Hepatocyte (in vitro differentiated cells): ENCODE measurements at regions not wholly inside any gene's neighbourhood (a gene's known extent, or its start where the extent isn't known, plus 50 kb on each side); places are given as distances from the start of the nearest gene placed in this dataset.
A peak's percentile ranks its signal among the peaks of the same experiment; 100 is the strongest.

Experiments
- DNase-seq: peaks from one replicate; pipeline ENCODE4 v3.0.0-alpha.2; 2016; ENCODE audit warnings: low spot score
- H2AFZ ChIP-seq: fragments of 200-600 bp; sonication (generic); 2 replicates; pipeline ENCODE4 v1.6.0; 2016; ENCODE audit warnings: antibody characterized with exemption, mild to moderate bottlenecking
- H3K27ac ChIP-seq: fragments of 200-600 bp; sonication (generic); 2 replicates; pipeline ENCODE4 v1.5.1; 2016; ENCODE audit warnings: mild to moderate bottlenecking
- H3K27me3 ChIP-seq: fragments of 200-600 bp; sonication (generic); 2 replicates; pipeline ENCODE4 v1.6.1; 2016
- H3K36me3 ChIP-seq: fragments of 200-600 bp; sonication (generic); replicated peaks from 2 replicates; pipeline ENCODE4 v1.5.1; 2016; ENCODE audit warnings: low read depth; ENCODE audit not compliant: insufficient read depth
- H3K4me1 ChIP-seq: fragments of 200-600 bp; sonication (generic); 2 replicates; pipeline ENCODE4 v1.5.1; 2016; ENCODE audit warnings: mild to moderate bottlenecking, moderate library complexity; ENCODE audit not compliant: insufficient read depth
- H3K4me2 ChIP-seq: fragments of 200-600 bp; sonication (generic); 2 replicates; pipeline ENCODE4 v1.6.0; 2016
- H3K4me3 ChIP-seq: fragments of 200-600 bp; sonication (generic); 2 replicates; pipeline ENCODE4 v1.5.1; 2016; ENCODE audit warnings: mild to moderate bottlenecking
- H3K79me2 ChIP-seq: fragments of 200-600 bp; sonication (generic); 2 replicates; pipeline ENCODE4 v1.6.0; 2017; ENCODE audit warnings: mild to moderate bottlenecking
- H3K9me2 ChIP-seq: fragments of 200-600 bp; sonication (generic); replicated peaks from 2 replicates; pipeline ENCODE4 v1.6.0; 2017; ENCODE audit warnings: mild to moderate bottlenecking; ENCODE audit not compliant: insufficient read depth
- H3K9me3 ChIP-seq: fragments of 200-600 bp; sonication (generic); 2 replicates; pipeline ENCODE4 v1.5.1; 2016; ENCODE audit warnings: low read depth, mild to moderate bottlenecking
- H4K20me1 ChIP-seq: fragments of 200-600 bp; sonication (generic); 2 replicates; pipeline ENCODE4 v1.6.0; 2016; ENCODE audit warnings: mild to moderate bottlenecking; ENCODE audit not compliant: insufficient read depth, poor library complexity, severe bottlenecking
- CTCF ChIP-seq: fragments of 200-600 bp; sonication (generic); IDR thresholded peaks from 2 replicates; pipeline ENCODE4 v1.5.1; 2016; ENCODE audit warnings: antibody characterized with exemption, mild to moderate bottlenecking; ENCODE audit not compliant: poor library complexity
- EZH2 ChIP-seq: fragments of 200-600 bp; sonication (generic); IDR thresholded peaks from 2 replicates; pipeline ENCODE4 v1.6.1; 2016; ENCODE audit warnings: antibody characterized with exemption, mild to moderate bottlenecking, borderline replicate concordance
- EZH2phosphoT487 ChIP-seq: fragments of 200-600 bp; sonication (generic); IDR thresholded peaks from one replicate; pipeline ENCODE4 v1.6.1; 2018; ENCODE audit warnings: antibody characterized with exemption, mild to moderate bottlenecking, low read depth, moderate library complexity; ENCODE audit not compliant: unreplicated experiment, severe bottlenecking
- WGBS: methylation state at CpG from one replicate; pipeline ENCODE4 v1.1.6; 2016; ENCODE audit warnings: low lambda C conversion rate; ENCODE audit errors: missing lambda C conversion rate; 5-methylcytosine and 5-hydroxymethylcytosine counted together

- no peak for DNase-seq
- Histone ChIP-seq H2AFZ (no peak overlapping the region), H3K36me3 (no peaks in the 10 kb centered on the region), H3K4me1 (no peaks in the 10 kb centered on the region), H3K27me3 (no peaks in the 10 kb centered on the region), H4K20me1 (no peaks in the 10 kb centered on the region), H3K4me2 (no peak overlapping the region), H3K4me3 (no peak overlapping the region), H3K27ac (no peak overlapping the region), H3K9me3 (no peaks in the 10 kb centered on the region), H3K9me2 (no peaks in the 10 kb centered on the region), H3K79me2 (no peaks in the 10 kb centered on the region)
- TF ChIP-seq EZH2: no peak
- no peak for TF ChIP-seq CTCF
- no peak for TF ChIP-seq EZH2phosphoT487
- WGBS: 82% methylated on average over 4 of the region's 4 CpGs
Measured at GRCh38 chr11:97451441-97451840, 1061.6 kb downstream of the JRKL start.

GRCh38 chr11:97454988-97455387 is 1065.2 kb downstream of the JRKL start:
- WGBS: 47% methylated on average over 1 of the region's 1 CpG
- Histone ChIP-seq H3K9me2 (no peaks in the 10 kb centered on the region), H3K27ac (no peak overlapping the region), H3K36me3 (no peaks in the 10 kb centered on the region), H3K4me1 (no peaks in the 10 kb centered on the region), H4K20me1 (no peaks in the 10 kb centered on the region), H3K4me3 (no peak overlapping the region), H2AFZ (no peak overlapping the region), H3K79me2 (no peaks in the 10 kb centered on the region), H3K4me2 (no peak overlapping the region), H3K9me3 (no peaks in the 10 kb centered on the region), H3K27me3 (no peaks in the 10 kb centered on the region)
- DNase-seq: peak; percentile 50
- TF ChIP-seq CTCF (peak; percentile 66), EZH2 (no peak)

GRCh38 chr11:97460091-97460490 is 1070.3 kb downstream of the JRKL start:
- Histone ChIP-seq H3K79me2 (no peaks in the 10 kb centered on the region), H3K4me1 (no peaks in the 10 kb centered on the region), H3K27ac (no peak overlapping the region), H3K4me3 (no peak overlapping the region), H3K4me2 (no peak overlapping the region), H3K27me3 (no peaks in the 10 kb centered on the region), H2AFZ (no peak overlapping the region), H3K36me3 (no peaks in the 10 kb centered on the region), H3K9me2 (no peaks in the 10 kb centered on the region), H3K9me3 (no peaks in the 10 kb centered on the region), H4K20me1 (no peaks in the 10 kb centered on the region)
- TF ChIP-seq EZH2: no peak
- no peak for TF ChIP-seq CTCF
- no peak for TF ChIP-seq EZH2phosphoT487
- DNase-seq: no peak

GRCh38 chr11:97461044-97461880 is 1071.4 kb downstream of the JRKL start:
- Histone ChIP-seq H3K27me3 (no peaks in the 10 kb centered on the region), H3K9me2 (no peaks in the 10 kb centered on the region), H3K4me3 (no peak overlapping the region), H3K27ac (no peak overlapping the region), H3K4me1 (no peaks in the 10 kb centered on the region), H3K4me2 (no peak overlapping the region), H2AFZ (no peak overlapping the region), H3K36me3 (no peaks in the 10 kb centered on the region), H3K9me3 (no peaks in the 10 kb centered on the region), H4K20me1 (no peaks in the 10 kb centered on the region), H3K79me2 (no peaks in the 10 kb centered on the region)
- 91% methylated on average over 21 of the region's 21 CpGs for WGBS
- TF ChIP-seq EZH2phosphoT487 (no peak), CTCF (no peak)
- DNase-seq: no peak
